ENCODE measurements at regions not wholly inside any gene's neighbourhood (a gene's known extent, or its start where the extent isn't known, plus 50 kb on each side); places are given as distances from the start of the nearest gene placed in this dataset.

GRCh38 chr16:65672960-65673359 is 551.1 kb upstream of the CDH11 start:
- TF ChIP-seq, protein P1, sequence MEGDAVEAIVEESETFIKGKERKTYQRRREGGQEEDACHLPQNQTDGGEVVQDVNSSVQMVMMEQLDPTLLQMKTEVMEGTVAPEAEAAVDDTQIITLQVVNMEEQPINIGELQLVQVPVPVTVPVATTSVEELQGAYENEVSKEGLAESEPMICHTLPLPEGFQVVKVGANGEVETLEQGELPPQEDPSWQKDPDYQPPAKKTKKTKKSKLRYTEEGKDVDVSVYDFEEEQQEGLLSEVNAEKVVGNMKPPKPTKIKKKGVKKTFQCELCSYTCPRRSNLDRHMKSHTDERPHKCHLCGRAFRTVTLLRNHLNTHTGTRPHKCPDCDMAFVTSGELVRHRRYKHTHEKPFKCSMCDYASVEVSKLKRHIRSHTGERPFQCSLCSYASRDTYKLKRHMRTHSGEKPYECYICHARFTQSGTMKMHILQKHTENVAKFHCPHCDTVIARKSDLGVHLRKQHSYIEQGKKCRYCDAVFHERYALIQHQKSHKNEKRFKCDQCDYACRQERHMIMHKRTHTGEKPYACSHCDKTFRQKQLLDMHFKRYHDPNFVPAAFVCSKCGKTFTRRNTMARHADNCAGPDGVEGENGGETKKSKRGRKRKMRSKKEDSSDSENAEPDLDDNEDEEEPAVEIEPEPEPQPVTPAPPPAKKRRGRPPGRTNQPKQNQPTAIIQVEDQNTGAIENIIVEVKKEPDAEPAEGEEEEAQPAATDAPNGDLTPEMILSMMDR (IDR thresholded peaks at IDR 0.05) = no peak
- no peak for TF ChIP-seq POLR2A (IDR thresholded peaks at IDR 0.05)

All from suprapubic skin (tissue), 3 donors.